RCC 7860 (cell line): ENCODE measurements at regions not wholly inside any gene's neighbourhood (a gene's known extent, or its start where the extent isn't known, plus 50 kb on each side); places are given as distances from the start of the nearest gene placed in this dataset.
A peak's percentile ranks its signal among the peaks of the same experiment; 100 is the strongest.
"Not testable (repeated sequence)": the region's sequence is repeated elsewhere in the genome, so short reads cannot be mapped to it uniquely, and the experiment has no call there.

ENCODE experiments used
- DNase-seq: peaks from one replicate; pipeline ENCODE4 v3.0.0-alpha.2; 2015; ENCODE audit warnings: low spot score
- FAIRE-seq: peaks from 2 replicates; lab custom pipeline; 2012; peaks lifted over from hg19 to GRCh38; lab: Jason Lieb, UNC

- no peak for FAIRE-seq
- no peak for DNase-seq
Observed at GRCh38 chr15:30827625-30828303, 76.0 kb upstream of the FAN1 start.

GRCh38 chr15:30828304-30828639, 75.4 kb upstream of the FAN1 start:
- peak; percentile 26 for DNase-seq
- FAIRE-seq: peak; percentile 70

GRCh38 chr15:30830961-30831360, 72.8 kb upstream of the FAN1 start:
- DNase-seq (no peak), FAIRE-seq (no peak)

- not testable (repeated sequence) for FAIRE-seq, DNase-seq
Observed at GRCh38 chr15:30833379-30833778, 70.3 kb upstream of the FAN1 start.

- FAIRE-seq, DNase-seq: not testable (repeated sequence)
Observed at GRCh38 chr15:30841639-30842038, 62.1 kb upstream of the FAN1 start.

GRCh38 chr15:30842798-30843472, 60.8 kb upstream of the FAN1 start:
- DNase-seq, FAIRE-seq: not testable (repeated sequence)

- FAIRE-seq: not testable (repeated sequence)
Observed at GRCh38 chr15:30845536-30845935, 58.2 kb upstream of the FAN1 start.

More at GRCh38 chr15:30845536-30845935, 58.2 kb upstream of the FAN1 start:
- DNase-seq: not testable (repeated sequence)
